GM12892 (cell line): ENCODE measurements at regions not wholly inside any gene's neighbourhood (a gene's known extent, or its start where the extent isn't known, plus 50 kb on each side); places are given as distances from the start of the nearest gene placed in this dataset.

Experiments used
- POLR2A ChIP-seq: IDR thresholded peaks from 2 replicates; pipeline ENCODE4 v1.6.1; 2011; ENCODE audit warnings: low read depth, low read length, control low read depth
- POLR2AphosphoS5 ChIP-seq: IDR thresholded peaks from 2 replicates; pipeline ENCODE4 v1.6.1; 2011; ENCODE audit warnings: low read depth, low read length, control low read depth
- TAF1 ChIP-seq: IDR thresholded peaks from 2 replicates; pipeline ENCODE4 v1.6.1; 2011; ENCODE audit warnings: low read depth, mild to moderate bottlenecking, control low read depth, low read length, borderline replicate concordance

DNA sequence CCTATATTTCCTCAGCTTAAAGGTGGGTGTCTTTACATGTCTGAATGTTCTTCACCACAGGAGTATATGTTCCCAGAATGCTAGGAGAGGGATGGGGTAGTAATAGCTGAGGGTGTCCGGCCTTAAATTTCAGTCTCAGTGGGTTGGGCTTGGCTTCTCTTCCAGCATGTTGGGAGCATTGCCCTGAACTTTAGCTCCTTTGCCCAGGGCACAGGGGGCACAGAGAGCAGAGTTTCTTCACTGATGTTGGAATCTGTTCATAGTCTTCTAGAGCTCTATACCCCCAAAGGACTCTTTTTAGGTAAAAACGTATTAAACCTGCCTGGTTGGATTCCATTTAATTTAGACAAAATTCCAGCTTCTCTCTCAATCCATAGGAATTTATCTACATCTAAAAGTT, 154.4 kb upstream of the GCFC2 start:
- TF ChIP-seq POLR2A: no peak
- TF ChIP-seq TAF1: no peak
- TF ChIP-seq POLR2AphosphoS5: no peak
